IMR-90 (cell line): ENCODE measurements at regions not wholly inside any gene's neighbourhood (a gene's known extent, or its start where the extent isn't known, plus 50 kb on each side); places are given as distances from the start of the nearest gene placed in this dataset.

Experiments
- ATAC-seq: fragments of 200-7000 bp; cut with Tn5 transposase; 2 replicates; pipeline ENCODE4 v1.9.1; 2020; ENCODE audit warnings: low read depth, mild to moderate bottlenecking, moderate library complexity
- BruUV-seq: library from RNA; stranded (reverse); fragments of 400-500 nt; replicated peaks from 2 replicates; lab custom pipeline; 2021; lab: Mats Ljungman, UMichigan
- CTCF ChIA-PET: fragments of 300-600 bp; formaldehyde crosslinking; extraction: SDS; loops from one replicate; lab custom pipeline; 2021; ENCODE audit warnings: antibody characterized with exemption; lab: Yijun Ruan, JAX
- POLR2A ChIA-PET: fragments of 300-600 bp; sonication (Branson Sonifier 250); formaldehyde crosslinking; loops from one replicate; lab custom pipeline; 2022; ENCODE audit warnings: antibody characterized with exemption; ENCODE audit not compliant: unreplicated experiment; lab: Charles Lee
- DNase-seq: peaks from one replicate; pipeline ENCODE4 v3.0.0; 2013
- H2AFZ ChIP-seq: replicated peaks from 2 replicates; pipeline ENCODE3; 2013; ENCODE audit warnings: low read length, mild to moderate bottlenecking; ENCODE audit not compliant: poor library complexity
- H2AK5ac ChIP-seq: 2 replicates; pipeline ENCODE4 v1.6.1; 2013; ENCODE audit warnings: low read depth, low read length, inconsistent platforms
- H2AK9ac ChIP-seq: replicated peaks from 2 replicates; pipeline ENCODE3; 2013; ENCODE audit warnings: mild to moderate bottlenecking, low read depth, low read length, moderate library complexity; ENCODE audit not compliant: poor library complexity
- H2BK120ac ChIP-seq: 2 replicates; pipeline ENCODE4 v1.6.1; 2013; ENCODE audit warnings: low read depth, low read length, inconsistent platforms
- H2BK15ac ChIP-seq: 3 replicates; pipeline ENCODE4 v1.6.1; 2013; ENCODE audit warnings: low read depth, low read length, inconsistent platforms
- H2BK20ac ChIP-seq: 2 replicates; pipeline ENCODE4 v1.6.1; 2013; ENCODE audit warnings: low read depth, mild to moderate bottlenecking, inconsistent platforms, low read length, moderate library complexity
- H2BK5ac ChIP-seq: 2 replicates; pipeline ENCODE4 v1.6.1; 2013; ENCODE audit warnings: mild to moderate bottlenecking, low read depth, low read length, inconsistent platforms; ENCODE audit not compliant: poor library complexity, severe bottlenecking
- H3K14ac ChIP-seq: replicated peaks from 2 replicates; pipeline ENCODE4 v1.6.1; 2013; ENCODE audit warnings: low read depth, low read length, inconsistent platforms
- H3K18ac ChIP-seq: 2 replicates; pipeline ENCODE4 v1.6.1; 2013; ENCODE audit warnings: low read depth, low read length, control low read depth
- H3K23ac ChIP-seq: 2 replicates; pipeline ENCODE4 v1.6.1; 2013; ENCODE audit warnings: low read depth, low read length, inconsistent platforms
- H3K27ac ChIP-seq: 2 replicates; pipeline ENCODE4 v1.5.1; 2013; ENCODE audit warnings: mild to moderate bottlenecking, control low read depth, low read length; ENCODE audit not compliant: insufficient read depth
- H3K27me3 ChIP-seq: 2 replicates; pipeline ENCODE4 v1.6.1; 2013; ENCODE audit warnings: low read length; ENCODE audit not compliant: control insufficient read depth, insufficient read depth
- H3K36me3 ChIP-seq: 2 replicates; pipeline ENCODE4 v1.6.1; 2013; ENCODE audit warnings: low read length, mixed read lengths; ENCODE audit not compliant: control insufficient read depth, insufficient read depth
- H3K4ac ChIP-seq: 2 replicates; pipeline ENCODE4 v1.6.1; 2013; ENCODE audit warnings: low read depth, low read length, inconsistent platforms
- H3K4me1 ChIP-seq: 2 replicates; pipeline ENCODE4 v1.6.1; 2013; ENCODE audit warnings: low read length, mixed read lengths; ENCODE audit not compliant: control insufficient read depth, insufficient read depth
- H3K4me2 ChIP-seq: 2 replicates; pipeline ENCODE4 v1.6.1; 2013; ENCODE audit warnings: low read depth, mild to moderate bottlenecking, control low read depth, low read length, moderate library complexity
- H3K4me3 ChIP-seq: 2 replicates; pipeline ENCODE4 v1.5.1; 2013; ENCODE audit warnings: low read depth, mild to moderate bottlenecking, control low read depth, low read length, moderate library complexity; ENCODE audit not compliant: insufficient read depth
- H3K56ac ChIP-seq: 2 replicates; pipeline ENCODE4 v1.6.1; 2013; ENCODE audit warnings: low read length, inconsistent platforms; ENCODE audit not compliant: insufficient read depth; ENCODE audit errors: extremely low read depth
- H3K79me1 ChIP-seq, 2 experiments: 2 replicates each; pipeline ENCODE4 v1.6.1; 2013; ENCODE audit warnings: low read length in 2 of 2, inconsistent platforms in 1 of 2, low read depth in 1 of 2
- H3K9ac ChIP-seq: 2 replicates; pipeline ENCODE4 v1.6.1; 2013; ENCODE audit warnings: low read depth, low read length, control low read depth
- H3K9me1 ChIP-seq: 2 replicates; pipeline ENCODE4 v1.6.1; 2013; ENCODE audit warnings: low read length, inconsistent platforms; ENCODE audit not compliant: insufficient read depth
- H3K9me3 ChIP-seq: 2 replicates; pipeline ENCODE4 v1.6.1; 2013; ENCODE audit warnings: low read length; ENCODE audit not compliant: control insufficient read depth, insufficient read depth
- H4K20me1 ChIP-seq: 2 replicates; pipeline ENCODE4 v1.6.1; 2013; ENCODE audit warnings: low read length, inconsistent platforms; ENCODE audit not compliant: insufficient read depth
- H4K5ac ChIP-seq: 2 replicates; pipeline ENCODE4 v1.6.1; 2013; ENCODE audit warnings: mild to moderate bottlenecking, low read depth, low read length, control low read depth
- H4K8ac ChIP-seq, 2 experiments: 2 replicates each; pipeline ENCODE4 v1.6.1; 2013; ENCODE audit warnings: low read depth in 2 of 2, low read length in 2 of 2, control low read depth in 1 of 2, inconsistent platforms in 1 of 2
- H4K91ac ChIP-seq: 2 replicates; pipeline ENCODE4 v1.6.1; 2013; ENCODE audit warnings: low read depth, low read length, inconsistent platforms; ENCODE audit not compliant: insufficient read depth
- BHLHE40 ChIP-seq: fragments of 150-350 bp; IDR thresholded peaks from 2 replicates; pipeline ENCODE4 v1.6.1; 2016; ENCODE audit warnings: mild to moderate bottlenecking, low read depth, low read length
- CEBPB ChIP-seq: IDR thresholded peaks from 2 replicates; pipeline ENCODE4 v1.6.1; 2012; ENCODE audit warnings: low read depth, low read length, improper control_type of control experiment
- CHD1 ChIP-seq: IDR thresholded peaks from 2 replicates; pipeline ENCODE4 v1.6.1; 2012; ENCODE audit warnings: low read depth, low read length, improper control_type of control experiment
- ELK1 ChIP-seq: fragments of 150-350 bp; IDR thresholded peaks from 2 replicates; pipeline ENCODE4 v1.6.1; 2016; ENCODE audit warnings: low read depth, mild to moderate bottlenecking, low read length, moderate library complexity, borderline replicate concordance
- FOS ChIP-seq: fragments of 150-350 bp; IDR thresholded peaks from 2 replicates; pipeline ENCODE4 v1.6.1; 2016; ENCODE audit warnings: low read depth, low read length
- MAZ ChIP-seq: IDR thresholded peaks from 2 replicates; pipeline ENCODE4 v1.6.1; 2012; ENCODE audit warnings: low read depth, mild to moderate bottlenecking, low read length, improper control_type of control experiment, moderate library complexity, borderline replicate concordance
- MXI1 ChIP-seq: IDR thresholded peaks from 2 replicates; pipeline ENCODE4 v1.6.1; 2012; ENCODE audit warnings: low read depth, mild to moderate bottlenecking, low read length, moderate library complexity, borderline replicate concordance
- NFE2L2 ChIP-seq: fragments of 150-350 bp; IDR thresholded peaks from 2 replicates; pipeline ENCODE4 v1.6.1; 2016; ENCODE audit warnings: low read depth, mild to moderate bottlenecking, low read length
- POLR2A ChIP-seq: IDR thresholded peaks from 2 replicates; pipeline ENCODE4 v1.6.1; 2012; ENCODE audit warnings: mild to moderate bottlenecking, low read depth, low read length
- RFX5 ChIP-seq: IDR thresholded peaks from 2 replicates; pipeline ENCODE4 v1.8.0; 2012; ENCODE audit warnings: low read depth, mild to moderate bottlenecking, low read length, moderate library complexity
- WGBS, 2 experiments: methylation state at CpG; one replicate each; pipeline versions ENCODE4 v1.1.5 to v1.1.7; 2013; ENCODE audit warnings: missing lambda C conversion rate in 2 of 2; ENCODE audit not compliant: insufficient read length in 1 of 2; ENCODE audit errors: extremely low coverage in 2 of 2; 5-methylcytosine and 5-hydroxymethylcytosine counted together
- dilution Hi-C: fragments of 300-500 bp; cut with HindIII; formaldehyde crosslinking; loops from one replicate; pipeline ENCODE4 v1.14.3; 2018; ENCODE audit warnings: low sequenced_read_pairs; ENCODE audit not compliant: unreplicated experiment
- in situ Hi-C: fragments of 300-500 bp; cut with MboI; formaldehyde crosslinking; loops from 3 replicates; pipeline ENCODE4 v1.14.3; 2019; ENCODE audit warnings: low sequenced_read_pairs, inconsistent platforms, mixed read lengths
- intact Hi-C: fragments of 100-400 bp; cut with micrococcal nuclease; formaldehyde crosslinking; loops from 2 replicates; pipeline ENCODE4 v1.10.0; 2022

- 67% methylated on average over 2 of the region's 6 CpGs; no CpG with 5 or more reads in 1 of the 2 experiments for WGBS, 2 experiments
- ATAC-seq, result no peak
- H3K23ac ChIP-seq, result no peak overlapping the region
- no peak overlapping the region for H3K4me3 ChIP-seq
- no peak overlapping the region for H3K18ac ChIP-seq
- H3K9me1 ChIP-seq, result no peaks in the 10 kb centered on the region
- H3K4ac ChIP-seq, result no peak overlapping the region
- no peaks in the 10 kb centered on the region for H4K20me1 ChIP-seq
- no peak overlapping the region for H4K8ac ChIP-seq
- H3K4me1 ChIP-seq, result no peaks in the 10 kb centered on the region
- no peaks in the 10 kb centered on the region for H3K36me3 ChIP-seq
- no peak overlapping the region for H2BK120ac ChIP-seq
- dilution Hi-C loops, result no loop called here
- no peak for DNase-seq
- no peak overlapping the region for H2BK20ac ChIP-seq
- no peak overlapping the region for H4K5ac ChIP-seq
- H3K14ac ChIP-seq, result no peak overlapping the region
- BruUV-seq, result no TSS peak
- in situ Hi-C loops, result no loop called here
- no peak overlapping the region for H2BK5ac ChIP-seq
- no peak overlapping the region for H2AK5ac ChIP-seq
- no peaks in the 10 kb centered on the region for H3K79me1 ChIP-seq
- intact Hi-C loops, result no loop called here
- ChIA-PET CTCF (interaction anchor here (1.0 kb wide), 1 partner anchor 10 kb away, joined by 3 read pairs; no protein-coding TSS in a partner anchor), POLR2A (no interaction called here)
- H3K27ac ChIP-seq, result no peak overlapping the region
- TF ChIP-seq NFE2L2 (no peak), CHD1 (no peak), MXI1 (no peak), MAZ (no peak), CEBPB (no peak), ELK1 (no peak), POLR2A (no peak), RFX5 (no peak), BHLHE40 (no peak), FOS (no peak)
- no peak overlapping the region for H2BK15ac ChIP-seq
- no peak overlapping the region for H3K9ac ChIP-seq
- H3K4me2 ChIP-seq, result no peak overlapping the region
- no peak overlapping the region for H3K56ac ChIP-seq
- peaks cover 9% of the 10 kb centered on the region for H3K9me3 ChIP-seq
- H2AK9ac ChIP-seq, result no peak overlapping the region
- H2AFZ ChIP-seq, result no peak overlapping the region
- peaks cover 24% of the 10 kb centered on the region for H3K27me3 ChIP-seq
- H4K91ac ChIP-seq, result no peak overlapping the region
Observed at GRCh38 chr10:30199376-30200016, 140.1 kb upstream of the JCAD start.
